Activated T-cell treated with anti-CD3 and anti-CD28 coated beads, Interleukin-2, amount 50 U/mL, for 24 hours (primary cell): ENCODE measurements at regions not wholly inside any gene's neighbourhood (a gene's known extent, or its start where the extent isn't known, plus 50 kb on each side); places are given as distances from the start of the nearest gene placed in this dataset.

Experiments used
- DNase-seq: peaks from one replicate; pipeline ENCODE4 v3.0.0-alpha.2; 2020
- H3K27ac Mint-ChIP-seq: 2 replicates; pipeline ENCODE4 v1.8.0; 2020; ENCODE audit warnings: mild to moderate bottlenecking, mixed read lengths
- H3K27me3 Mint-ChIP-seq: 2 replicates; pipeline ENCODE4 v1.8.0; 2020; ENCODE audit warnings: mixed read lengths
- H3K36me3 Mint-ChIP-seq: 2 replicates; pipeline ENCODE4 v1.8.0; 2020; ENCODE audit warnings: low read depth, mixed read lengths
- H3K4me1 Mint-ChIP-seq: 2 replicates; pipeline ENCODE4 v1.8.0; 2020; ENCODE audit warnings: low read depth, mixed read lengths
- H3K4me3 Mint-ChIP-seq: 2 replicates; pipeline ENCODE4 v1.8.0; 2020; ENCODE audit warnings: mild to moderate bottlenecking, moderate library complexity, mixed read lengths
- H3K9me3 Mint-ChIP-seq: 2 replicates; pipeline ENCODE4 v1.8.0; 2020; ENCODE audit warnings: mixed read lengths

DNA sequence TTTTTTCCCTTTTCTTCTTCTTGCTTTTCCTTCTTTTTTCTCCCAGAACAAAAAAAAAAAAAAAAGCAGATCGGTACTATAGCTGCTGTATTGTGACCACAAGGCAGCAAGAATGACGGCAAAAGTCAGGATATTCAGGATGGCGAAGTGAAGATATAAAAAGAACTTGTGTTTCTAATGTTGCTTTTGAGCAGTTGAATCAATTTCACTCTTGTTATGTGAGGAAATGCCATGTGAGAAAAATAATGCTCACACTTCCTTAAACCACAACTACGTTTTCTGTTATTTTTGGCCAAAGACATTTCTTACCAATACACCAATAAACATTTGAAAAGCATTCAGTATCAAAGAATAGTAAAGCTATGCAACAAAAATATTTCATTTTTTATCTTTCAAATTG lies 510.5 kb downstream of the HACE1 start:
- Mint-ChIP-seq H3K36me3 (no peaks in the 10 kb centered on the region), H3K9me3 (peaks cover 10% of the 10 kb centered on the region), H3K27me3 (no peaks in the 10 kb centered on the region), H3K4me1 (no peaks in the 10 kb centered on the region), H3K4me3 (no peak overlapping the region), H3K27ac (no peak overlapping the region)
- no peak for DNase-seq

DNA sequence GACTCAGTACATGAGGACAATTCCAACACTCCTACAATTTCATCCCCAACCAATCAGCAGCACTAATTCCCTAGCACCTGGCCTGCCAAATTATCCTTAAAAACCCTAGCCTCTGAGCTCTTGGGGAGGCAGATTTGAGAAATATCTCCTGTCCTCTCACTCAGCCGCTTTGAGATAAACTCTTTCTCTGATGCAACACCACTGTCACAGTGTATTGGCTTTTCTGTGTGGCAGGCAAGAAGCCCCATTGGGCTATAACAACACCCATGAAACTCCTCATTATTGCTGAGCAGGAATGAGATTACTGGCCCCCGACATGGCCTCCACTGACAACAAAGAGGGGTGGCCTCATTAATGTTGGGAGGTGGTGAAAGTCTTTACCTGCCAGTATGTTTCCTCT lies 515.5 kb downstream of the HACE1 start:
- Mint-ChIP-seq H3K36me3 (no peaks in the 10 kb centered on the region), H3K4me3 (no peak overlapping the region), H3K4me1 (no peaks in the 10 kb centered on the region), H3K27ac (no peak overlapping the region), H3K9me3 (peaks cover 16% of the 10 kb centered on the region), H3K27me3 (no peaks in the 10 kb centered on the region)
- DNase-seq, result no peak

DNA sequence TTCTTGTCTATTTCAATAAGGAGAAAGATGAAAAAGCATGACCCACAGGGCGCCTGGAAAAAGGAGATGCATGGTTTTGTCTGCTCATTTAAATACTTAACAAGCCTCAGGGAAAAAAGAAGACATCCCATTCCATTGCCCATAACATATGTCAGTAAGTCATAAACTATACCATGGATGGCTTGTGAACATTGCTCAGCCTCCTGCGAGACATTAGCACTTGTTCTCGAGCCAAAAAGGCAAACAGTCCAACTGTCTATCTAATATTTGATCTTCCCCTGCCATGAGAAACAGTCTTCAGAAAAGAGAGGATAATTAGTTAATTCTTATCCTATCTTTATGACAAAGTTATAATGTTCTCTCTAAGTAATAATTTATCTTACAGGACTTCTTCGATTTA lies 527.4 kb downstream of the HACE1 start:
- no peaks in the 10 kb centered on the region for H3K27me3 Mint-ChIP-seq
- H3K36me3 Mint-ChIP-seq, result no peaks in the 10 kb centered on the region
- no peak overlapping the region for H3K27ac Mint-ChIP-seq
- DNase-seq, result no peak
- H3K4me3 Mint-ChIP-seq, result no peak overlapping the region
- no peaks in the 10 kb centered on the region for H3K4me1 Mint-ChIP-seq
- H3K9me3 Mint-ChIP-seq, result no peaks in the 10 kb centered on the region

DNA sequence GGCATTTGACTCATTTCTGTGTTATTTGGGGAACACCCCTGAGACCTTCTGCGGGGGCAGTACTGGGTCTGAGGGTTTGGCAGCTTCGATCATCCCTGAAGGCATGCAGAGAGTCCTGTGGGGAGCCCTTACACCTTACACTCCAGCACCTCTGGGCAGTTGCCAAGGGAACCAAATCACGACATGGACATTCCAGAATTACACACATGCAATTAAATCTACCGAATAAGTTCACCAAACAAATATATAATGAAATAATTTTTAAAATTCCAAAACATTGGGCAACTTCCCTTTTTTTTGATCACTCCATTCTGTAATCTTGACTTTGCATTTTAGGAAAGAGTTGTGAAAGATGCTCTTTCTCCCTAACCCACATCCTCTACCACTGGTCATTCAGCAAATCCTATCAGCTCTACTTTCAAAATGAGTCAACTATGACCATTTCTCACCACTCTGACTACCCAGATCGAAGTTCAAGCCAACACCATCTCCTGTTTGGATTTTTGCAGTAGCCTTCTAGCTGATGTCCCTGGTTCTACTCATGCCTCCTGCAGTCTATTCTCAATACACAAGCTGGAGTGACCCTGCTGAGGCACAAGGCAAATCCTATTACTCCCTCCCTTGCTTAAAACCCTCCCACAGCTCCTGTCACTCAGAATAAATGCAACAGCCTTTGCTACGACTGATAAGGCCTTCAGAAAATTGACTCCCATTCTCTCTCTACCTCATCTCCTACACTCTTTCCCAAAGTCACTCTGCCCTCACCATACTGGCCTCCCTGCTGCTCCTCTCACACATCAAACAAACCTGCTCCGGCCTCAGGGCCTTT lies 533.3 kb downstream of the HACE1 start:
- Mint-ChIP-seq H3K4me1 (no peaks in the 10 kb centered on the region), H3K9me3 (no peaks in the 10 kb centered on the region), H3K27ac (no peak overlapping the region), H3K27me3 (no peaks in the 10 kb centered on the region), H3K36me3 (no peaks in the 10 kb centered on the region), H3K4me3 (no peak overlapping the region)
- DNase-seq, result no peak

DNA sequence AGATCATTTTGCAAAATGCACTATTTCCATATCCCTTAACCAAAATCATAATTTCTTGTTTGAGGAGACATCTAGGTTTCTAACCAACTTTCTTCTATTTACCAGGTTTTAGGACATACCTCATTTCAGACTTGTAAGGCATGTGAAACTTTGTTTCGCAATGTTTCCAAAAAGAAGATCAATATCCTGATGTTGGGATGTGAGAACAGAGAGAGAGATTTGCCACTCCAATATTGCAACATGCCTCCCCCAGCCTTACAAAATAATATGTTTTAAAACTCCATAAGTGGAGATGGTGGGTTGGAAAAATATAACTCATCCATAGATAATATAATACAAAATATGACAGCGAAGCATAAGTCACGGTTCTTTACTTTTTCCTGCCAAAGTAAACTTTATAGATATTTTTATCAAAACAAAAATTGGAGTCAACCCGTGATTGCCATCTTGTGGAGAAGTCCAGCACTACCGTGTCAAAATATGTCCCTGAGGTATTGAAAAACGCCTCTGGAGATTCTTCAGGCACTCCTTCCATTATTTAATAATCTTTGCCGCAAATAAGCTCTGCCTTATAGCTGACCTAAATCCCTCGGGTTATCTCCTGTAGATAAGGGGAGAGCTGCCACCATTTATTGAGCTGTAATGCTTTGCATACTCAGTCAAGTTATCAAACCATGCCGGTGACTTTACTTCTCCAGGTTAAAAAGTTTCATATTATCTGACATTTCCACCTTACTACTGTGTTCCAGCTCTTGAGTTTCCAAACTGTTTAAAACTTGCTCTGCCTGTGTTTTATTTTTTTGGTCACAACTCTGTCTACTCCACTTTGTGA lies 534.2 kb downstream of the HACE1 start:
- no peak overlapping the region for H3K4me3 Mint-ChIP-seq
- H3K9me3 Mint-ChIP-seq, result no peaks in the 10 kb centered on the region
- DNase-seq, result no peak
- H3K4me1 Mint-ChIP-seq, result no peaks in the 10 kb centered on the region
- no peaks in the 10 kb centered on the region for H3K36me3 Mint-ChIP-seq
- H3K27me3 Mint-ChIP-seq, result no peaks in the 10 kb centered on the region
- H3K27ac Mint-ChIP-seq, result no peak overlapping the region

DNA sequence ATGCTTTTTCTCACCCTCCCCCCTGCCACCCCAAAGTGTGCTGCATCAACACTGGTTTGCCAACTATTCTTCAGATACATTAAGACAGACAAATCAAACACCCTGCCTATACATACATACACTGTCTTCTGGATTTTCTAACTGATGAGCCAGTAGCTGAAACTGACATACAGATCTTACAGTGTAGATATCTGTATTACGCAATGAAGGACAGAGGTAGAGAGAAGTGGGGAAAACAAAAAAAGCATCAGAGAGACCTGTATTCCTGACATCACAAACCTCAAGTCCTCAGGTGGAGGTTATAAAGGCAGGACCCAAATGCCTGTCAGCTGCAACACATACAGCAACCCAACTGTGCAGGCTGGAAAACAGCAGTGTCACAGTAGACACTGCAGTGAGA lies 535.4 kb downstream of the HACE1 start:
- no peaks in the 10 kb centered on the region for H3K4me1 Mint-ChIP-seq
- no peaks in the 10 kb centered on the region for H3K27me3 Mint-ChIP-seq
- H3K36me3 Mint-ChIP-seq, result no peaks in the 10 kb centered on the region
- H3K27ac Mint-ChIP-seq, result no peak overlapping the region
- H3K4me3 Mint-ChIP-seq, result no peak overlapping the region
- no peaks in the 10 kb centered on the region for H3K9me3 Mint-ChIP-seq
- DNase-seq, result no peak

DNA sequence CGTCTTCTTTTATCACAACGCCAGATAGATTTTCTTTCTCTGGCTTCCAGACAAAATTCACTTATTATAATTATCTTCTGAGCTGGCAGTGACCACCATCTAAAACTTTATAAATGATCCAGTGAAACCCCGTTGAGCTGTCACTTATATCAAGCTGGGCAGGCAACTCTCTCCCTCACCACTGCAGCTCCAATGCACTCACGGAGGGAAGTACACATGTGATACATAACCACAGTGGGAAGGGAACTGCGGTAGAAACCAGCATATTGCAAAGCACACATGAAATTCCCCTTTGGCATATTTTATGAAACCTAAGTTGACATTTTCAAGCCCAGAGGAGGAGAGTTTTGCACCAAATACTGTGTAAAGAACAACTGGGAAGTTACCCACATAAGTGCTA lies 536.9 kb downstream of the HACE1 start:
- no peak for DNase-seq
- H3K27me3 Mint-ChIP-seq, result no peaks in the 10 kb centered on the region
- no peak overlapping the region for H3K4me3 Mint-ChIP-seq
- H3K4me1 Mint-ChIP-seq, result no peaks in the 10 kb centered on the region
- H3K36me3 Mint-ChIP-seq, result no peaks in the 10 kb centered on the region
- no peaks in the 10 kb centered on the region for H3K9me3 Mint-ChIP-seq
- H3K27ac Mint-ChIP-seq, result no peak overlapping the region

DNA sequence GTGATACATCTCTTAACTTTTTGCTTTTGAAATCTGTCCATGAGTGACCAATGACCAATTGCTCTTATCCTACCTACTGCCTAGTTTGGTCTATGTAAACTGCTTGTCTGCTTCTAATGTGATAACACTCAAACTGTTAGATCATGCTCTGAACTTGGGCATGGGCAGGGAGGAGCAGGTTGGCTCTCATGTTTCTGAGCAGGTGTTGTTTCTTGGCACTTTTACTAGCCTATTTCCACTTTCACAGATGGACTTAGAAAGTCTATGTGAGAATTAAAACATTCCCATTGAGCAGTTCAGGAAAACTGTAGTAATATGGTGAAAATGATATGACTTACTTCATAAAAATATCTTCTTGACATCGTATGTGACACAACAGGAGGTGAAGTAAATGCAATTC lies 538.4 kb downstream of the HACE1 start:
- Mint-ChIP-seq H3K27ac (no peak overlapping the region), H3K27me3 (no peaks in the 10 kb centered on the region), H3K4me1 (no peaks in the 10 kb centered on the region), H3K36me3 (no peaks in the 10 kb centered on the region), H3K9me3 (no peaks in the 10 kb centered on the region), H3K4me3 (no peak overlapping the region)
- no peak for DNase-seq

DNA sequence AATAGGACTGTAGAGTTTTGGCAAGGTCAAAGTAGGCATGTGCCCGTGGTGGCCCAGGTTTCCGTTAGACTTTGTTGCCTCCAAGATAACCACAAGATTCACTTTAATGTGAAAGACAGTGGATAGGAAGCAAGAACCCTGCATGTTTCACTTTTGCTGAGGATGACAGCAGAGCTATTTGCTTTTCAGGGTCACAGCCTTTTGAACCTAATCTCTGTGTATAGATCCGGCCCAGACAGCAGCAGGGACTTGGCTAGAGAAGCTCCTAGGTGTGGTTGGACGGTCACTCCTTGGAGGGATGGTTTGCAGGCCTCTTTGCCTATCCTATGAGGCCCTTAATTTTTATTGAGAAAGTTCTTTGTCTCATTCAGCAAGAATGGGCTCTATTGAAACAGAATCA lies 538.8 kb downstream of the HACE1 start:
- no peaks in the 10 kb centered on the region for H3K36me3 Mint-ChIP-seq
- H3K9me3 Mint-ChIP-seq, result no peaks in the 10 kb centered on the region
- H3K27me3 Mint-ChIP-seq, result no peaks in the 10 kb centered on the region
- H3K4me1 Mint-ChIP-seq, result no peaks in the 10 kb centered on the region
- H3K4me3 Mint-ChIP-seq, result no peak overlapping the region
- DNase-seq, result no peak
- H3K27ac Mint-ChIP-seq, result no peak overlapping the region

DNA sequence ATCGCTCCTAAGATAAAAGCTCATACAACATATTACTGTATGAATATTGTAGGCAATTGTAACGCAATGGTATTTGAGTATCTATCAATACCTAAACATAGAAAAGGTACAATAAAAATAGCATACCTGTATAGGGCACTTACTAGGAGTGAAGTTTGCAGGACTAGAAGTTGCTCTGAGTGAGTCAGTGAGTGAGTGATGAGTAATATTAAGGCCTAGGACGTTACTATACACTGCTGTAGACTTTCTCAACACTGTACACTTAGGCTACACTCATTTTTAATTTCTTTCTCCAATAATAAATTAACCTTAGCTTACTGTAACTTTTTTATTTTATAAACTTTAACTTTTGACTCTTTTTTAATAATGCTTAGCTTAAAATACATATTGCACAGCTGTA lies 546.9 kb downstream of the HACE1 start:
- H3K27me3 Mint-ChIP-seq, result no peaks in the 10 kb centered on the region

DNA sequence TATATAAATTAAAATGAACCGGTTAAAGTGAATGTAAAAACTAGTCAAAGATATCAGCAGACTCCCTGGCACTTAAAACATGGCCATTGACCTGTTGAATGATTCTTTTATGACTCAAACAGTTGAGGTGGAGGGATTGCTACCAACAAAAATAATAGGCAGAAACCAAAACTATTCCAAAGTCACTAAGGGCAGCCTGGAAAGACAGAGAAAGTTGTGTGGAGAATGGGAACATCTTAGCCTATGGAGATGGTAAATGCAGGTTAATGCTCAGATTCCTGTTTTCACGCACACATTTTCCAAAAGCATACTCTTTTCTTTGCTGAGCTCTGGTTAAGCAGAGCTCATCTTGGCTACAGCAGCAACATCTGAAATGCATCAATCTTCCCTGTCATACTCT lies 553.5 kb downstream of the HACE1 start:
- Mint-ChIP-seq H3K36me3 (no peaks in the 10 kb centered on the region), H3K27ac (no peak overlapping the region)
- no peak for DNase-seq

More for the DNA sequence above, 546.9 kb downstream of the HACE1 start:
- Mint-ChIP-seq H3K36me3 (no peaks in the 10 kb centered on the region), H3K27ac (no peak overlapping the region), H3K4me3 (no peak overlapping the region), H3K4me1 (no peaks in the 10 kb centered on the region), H3K9me3 (no peaks in the 10 kb centered on the region)
- no peak for DNase-seq

DNA sequence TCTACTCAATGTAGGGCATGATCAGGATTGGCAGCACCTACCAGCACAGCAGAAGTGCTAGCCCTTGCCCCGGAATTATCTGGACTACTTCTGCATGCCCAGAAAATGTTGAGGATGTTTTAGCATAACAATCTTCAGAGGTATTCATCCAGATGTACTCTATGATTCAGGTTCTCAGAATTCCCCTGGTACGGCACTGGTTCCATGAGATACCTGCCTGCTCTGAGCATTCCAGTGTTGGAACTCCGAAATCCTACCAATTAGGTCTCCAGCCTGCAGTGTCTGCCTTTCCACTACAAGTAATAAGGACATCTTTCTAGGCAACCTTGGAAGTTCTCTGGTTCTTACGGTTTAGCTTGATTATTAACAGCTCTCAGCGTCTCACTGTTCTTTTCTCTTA lies 554.5 kb downstream of the HACE1 start:
- Mint-ChIP-seq H3K27ac (no peak overlapping the region), H3K4me1 (no peaks in the 10 kb centered on the region), H3K4me3 (no peak overlapping the region), H3K27me3 (no peaks in the 10 kb centered on the region), H3K36me3 (no peaks in the 10 kb centered on the region), H3K9me3 (no peaks in the 10 kb centered on the region)
- no peak for DNase-seq

More for the DNA sequence above, 553.5 kb downstream of the HACE1 start:
- Mint-ChIP-seq H3K4me1 (no peaks in the 10 kb centered on the region), H3K27me3 (no peaks in the 10 kb centered on the region), H3K9me3 (no peaks in the 10 kb centered on the region), H3K4me3 (no peak overlapping the region)

DNA sequence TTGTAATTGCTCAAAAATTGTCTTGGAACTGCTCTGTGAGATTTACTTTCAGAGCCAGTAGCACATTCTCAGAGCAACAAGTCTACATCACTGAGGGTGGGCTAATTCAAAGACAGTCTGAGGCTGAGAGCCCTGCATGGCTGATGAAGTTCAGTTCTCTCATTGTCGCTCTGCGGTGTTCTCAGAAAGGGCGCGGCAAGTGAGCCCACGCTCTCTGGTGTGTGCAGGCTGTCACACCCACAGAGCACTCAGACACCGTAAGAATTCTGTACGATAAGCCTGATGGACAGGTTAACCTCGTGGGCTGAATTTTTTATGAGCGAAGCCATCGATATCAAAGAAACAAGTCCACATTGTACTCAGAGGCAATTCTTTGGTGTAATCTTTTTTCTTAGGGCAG lies 557.8 kb downstream of the HACE1 start:
- no peak overlapping the region for H3K27ac Mint-ChIP-seq
- no peaks in the 10 kb centered on the region for H3K4me1 Mint-ChIP-seq
- H3K27me3 Mint-ChIP-seq, result no peaks in the 10 kb centered on the region
- H3K4me3 Mint-ChIP-seq, result no peak overlapping the region
- H3K9me3 Mint-ChIP-seq, result no peaks in the 10 kb centered on the region
- DNase-seq, result no peak
- no peaks in the 10 kb centered on the region for H3K36me3 Mint-ChIP-seq

DNA sequence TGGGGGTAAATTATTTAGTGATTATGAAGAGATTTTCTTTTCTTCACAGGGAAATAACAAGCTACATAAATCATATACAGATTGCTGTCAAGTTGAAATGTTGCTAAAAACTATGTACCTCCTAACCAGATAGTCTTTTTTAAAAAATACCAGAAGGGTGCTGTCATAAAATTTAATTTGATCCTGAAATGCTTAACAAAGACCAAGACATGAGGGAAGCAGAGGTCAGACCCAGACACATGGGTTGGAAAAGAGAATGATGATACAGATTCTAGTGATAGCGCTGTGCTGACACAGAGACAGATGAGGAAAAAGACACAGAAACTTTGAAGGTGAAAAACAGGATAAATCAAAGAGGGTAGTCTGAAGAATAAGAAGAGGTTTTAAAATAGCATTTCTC lies 573.1 kb downstream of the HACE1 start:
- Mint-ChIP-seq H3K4me1 (no peaks in the 10 kb centered on the region), H3K4me3 (no peak overlapping the region), H3K27me3 (no peaks in the 10 kb centered on the region), H3K36me3 (no peaks in the 10 kb centered on the region), H3K9me3 (peaks cover 2% of the 10 kb centered on the region), H3K27ac (no peak overlapping the region)
- DNase-seq, result no peak

DNA sequence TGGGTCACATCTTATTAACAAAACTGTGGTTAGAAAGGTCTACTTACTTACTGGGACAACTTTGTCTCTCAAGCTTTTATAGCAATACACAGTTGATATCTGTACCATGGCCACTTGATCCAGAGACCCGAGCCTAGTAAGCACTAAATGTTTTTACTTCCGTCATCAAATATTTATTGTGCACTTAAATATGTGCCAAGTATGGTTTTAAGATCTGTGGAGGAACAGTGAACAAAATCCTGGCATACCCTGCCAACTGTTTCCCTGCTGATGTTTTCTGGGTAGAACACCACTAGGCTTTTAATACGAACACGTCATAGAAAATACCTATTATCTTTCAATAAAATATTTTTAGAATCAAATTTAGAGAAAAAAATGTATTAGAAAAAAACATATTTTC lies 574.8 kb downstream of the HACE1 start:
- no peak overlapping the region for H3K4me3 Mint-ChIP-seq
- H3K9me3 Mint-ChIP-seq, result peaks cover 2% of the 10 kb centered on the region
- DNase-seq, result no peak
- no peaks in the 10 kb centered on the region for H3K27me3 Mint-ChIP-seq
- no peaks in the 10 kb centered on the region for H3K36me3 Mint-ChIP-seq
- H3K4me1 Mint-ChIP-seq, result no peaks in the 10 kb centered on the region
- H3K27ac Mint-ChIP-seq, result no peak overlapping the region
